Osteoblast (primary cell): ENCODE measurements at regions not wholly inside any gene's neighbourhood (a gene's known extent, or its start where the extent isn't known, plus 50 kb on each side); places are given as distances from the start of the nearest gene placed in this dataset.
"Not testable (repeated sequence)": the region's sequence is repeated elsewhere in the genome, so short reads cannot be mapped to it uniquely, and the experiment has no call there.

Source experiments
- DNase-seq: peaks from one replicate; pipeline ENCODE4 v3.0.0; 2011; ENCODE audit warnings: low spot score, mixed read lengths; ENCODE audit not compliant: insufficient read length; ENCODE audit errors: missing footprints
- H2AFZ ChIP-seq: 2 replicates; pipeline ENCODE4 v1.6.0; 2011; ENCODE audit warnings: mild to moderate bottlenecking, low read length
- H3K27ac ChIP-seq: 2 replicates; pipeline ENCODE4 v1.5.1; 2011; ENCODE audit warnings: mild to moderate bottlenecking, low read depth, low read length, moderate library complexity
- H3K27me3 ChIP-seq: 2 replicates; pipeline ENCODE4 v1.6.0; 2012; ENCODE audit warnings: mild to moderate bottlenecking, control low read depth, inconsistent platforms, low read length, moderate library complexity; ENCODE audit not compliant: insufficient read depth
- H3K36me3 ChIP-seq: 2 replicates; pipeline ENCODE4 v1.5.1; 2011; ENCODE audit warnings: mild to moderate bottlenecking, low read length, control low read depth, moderate library complexity; ENCODE audit not compliant: insufficient read depth
- H3K4me1 ChIP-seq: 2 replicates; pipeline ENCODE4 v1.5.1; 2011; ENCODE audit warnings: mild to moderate bottlenecking, low read length, control low read depth, moderate library complexity; ENCODE audit not compliant: insufficient read depth
- H3K4me2 ChIP-seq: 2 replicates; pipeline ENCODE4 v1.6.0; 2011; ENCODE audit warnings: mild to moderate bottlenecking, low read length; ENCODE audit not compliant: insufficient read depth
- H3K4me3 ChIP-seq: fragments of 200-600 bp; sonication (generic); 3 replicates; pipeline ENCODE4 v1.5.1; 2012; ENCODE audit warnings: mild to moderate bottlenecking, low read length, inconsistent platforms; ENCODE audit not compliant: insufficient read depth
- H3K79me2 ChIP-seq: 2 replicates; pipeline ENCODE4 v1.6.0; 2012; ENCODE audit warnings: mild to moderate bottlenecking, low read length, control low read depth, inconsistent platforms; ENCODE audit not compliant: insufficient read depth
- H3K9me3 ChIP-seq: 2 replicates; pipeline ENCODE4 v1.5.1; 2011; ENCODE audit warnings: low read depth, low read length, control low read depth
- H4K20me1 ChIP-seq: 2 replicates; pipeline ENCODE4 v1.6.0; 2012; ENCODE audit warnings: mild to moderate bottlenecking, low read length, control low read depth; ENCODE audit not compliant: insufficient read depth
- CTCF ChIP-seq: IDR thresholded peaks from 2 replicates; pipeline ENCODE4 v1.5.1; 2011; ENCODE audit warnings: mild to moderate bottlenecking, low read depth, low read length, moderate library complexity; ENCODE audit errors: extremely low read depth

GRCh38 chr7:94787285-94787684 lies 120.1 kb upstream of the PPP1R9A start:
- Histone ChIP-seq H3K4me1 (no peaks in the 10 kb centered on the region), H3K27ac (no peak overlapping the region)

GRCh38 chr7:94788378-94788777 lies 119.0 kb upstream of the PPP1R9A start:
- not testable (repeated sequence) for H3K9me3 ChIP-seq, H3K4me3 ChIP-seq, H3K79me2 ChIP-seq, H3K36me3 ChIP-seq, DNase-seq, H2AFZ ChIP-seq, H3K4me2 ChIP-seq, H3K4me1 ChIP-seq, H4K20me1 ChIP-seq, H3K27ac ChIP-seq, H3K27me3 ChIP-seq

More at GRCh38 chr7:94787285-94787684, 120.1 kb upstream of the PPP1R9A start:
- Histone ChIP-seq H3K4me3 (no peak overlapping the region), H3K4me2 (no peak overlapping the region), H3K79me2 (no peaks in the 10 kb centered on the region), H2AFZ (no peak overlapping the region), H3K9me3 (no peaks in the 10 kb centered on the region), H3K27me3 (no peaks in the 10 kb centered on the region), H4K20me1 (no peaks in the 10 kb centered on the region), H3K36me3 (no peaks in the 10 kb centered on the region)
- TF ChIP-seq CTCF: no peak
- no peak for DNase-seq

GRCh38 chr7:94792241-94792640 lies 115.2 kb upstream of the PPP1R9A start:
- no peaks in the 10 kb centered on the region for H3K27me3 ChIP-seq
- no peaks in the 10 kb centered on the region for H3K79me2 ChIP-seq
- no peak overlapping the region for H3K4me2 ChIP-seq
- H3K36me3 ChIP-seq: no peaks in the 10 kb centered on the region
- DNase-seq: no peak
- no peaks in the 10 kb centered on the region for H3K9me3 ChIP-seq
- no peaks in the 10 kb centered on the region for H3K4me1 ChIP-seq
- no peak overlapping the region for H3K4me3 ChIP-seq
- no peaks in the 10 kb centered on the region for H4K20me1 ChIP-seq
- H3K27ac ChIP-seq: no peak overlapping the region
- no peak for TF ChIP-seq CTCF
- H2AFZ ChIP-seq: no peak overlapping the region

GRCh38 chr7:94797404-94797803 lies 110.0 kb upstream of the PPP1R9A start:
- not testable (repeated sequence) for H3K27ac ChIP-seq, H3K36me3 ChIP-seq, H3K4me2 ChIP-seq, H3K79me2 ChIP-seq, H3K4me3 ChIP-seq, H3K9me3 ChIP-seq, H4K20me1 ChIP-seq, H3K4me1 ChIP-seq, DNase-seq, H2AFZ ChIP-seq, H3K27me3 ChIP-seq

- no peak for TF ChIP-seq CTCF
- H4K20me1 ChIP-seq: no peaks in the 10 kb centered on the region
- no peaks in the 10 kb centered on the region for H3K27me3 ChIP-seq
- H3K4me3 ChIP-seq: no peak overlapping the region
- no peak overlapping the region for H3K4me2 ChIP-seq
- no peaks in the 10 kb centered on the region for H3K79me2 ChIP-seq
- H3K27ac ChIP-seq: no peak overlapping the region
- no peak for DNase-seq
- H3K4me1 ChIP-seq: no peaks in the 10 kb centered on the region
- H3K36me3 ChIP-seq: no peaks in the 10 kb centered on the region
- H2AFZ ChIP-seq: no peak overlapping the region
- no peaks in the 10 kb centered on the region for H3K9me3 ChIP-seq
These were observed 103.6 kb upstream of the PPP1R9A start for GRCh38 chr7:94803821-94804220.

- not testable (repeated sequence) for H3K79me2 ChIP-seq, H3K4me2 ChIP-seq, H3K36me3 ChIP-seq, H3K4me3 ChIP-seq, H3K27me3 ChIP-seq, H3K4me1 ChIP-seq, H2AFZ ChIP-seq, H4K20me1 ChIP-seq, H3K9me3 ChIP-seq, DNase-seq, H3K27ac ChIP-seq
These were observed 98.7 kb upstream of the PPP1R9A start for GRCh38 chr7:94808673-94809072.
